ENCODE measurements at regions not wholly inside any gene's neighbourhood (a gene's known extent, or its start where the extent isn't known, plus 50 kb on each side); places are given as distances from the start of the nearest gene placed in this dataset.

GRCh38 chrX:13875572-13875971 is 58.7 kb upstream of the GPM6B start:
- Histone ChIP-seq H3K27ac (no peak overlapping the region), H3K27me3 (no peaks in the 10 kb centered on the region), H3K36me3 (no peaks in the 10 kb centered on the region), H3K9me3 (ENCODE audit: low read depth) (no peaks in the 10 kb centered on the region), H3K4me3 (no peak overlapping the region), H3K4me1 (ENCODE audit: low read depth) (no peaks in the 10 kb centered on the region)
- no peak for DNase-seq (ENCODE audit: low read depth in 1 of 2, low spot score in 1 of 2)
- TF ChIP-seq CTCF (IDR thresholded peaks at IDR 0.05; ENCODE audit: low read depth, low read length), result no peak

- Histone ChIP-seq H3K4me3 (no peak overlapping the region), H3K27ac (no peak overlapping the region), H3K36me3 (no peaks in the 10 kb centered on the region), H3K9me3 (ENCODE audit: low read depth) (no peaks in the 10 kb centered on the region), H3K4me1 (ENCODE audit: low read depth) (no peaks in the 10 kb centered on the region), H3K27me3 (no peaks in the 10 kb centered on the region)
- no peak for TF ChIP-seq CTCF (IDR thresholded peaks at IDR 0.05; ENCODE audit: low read depth, low read length)
- peak in 1 of 2 donors; percentile 86 for DNase-seq (ENCODE audit: low read depth in 1 of 2, low spot score in 1 of 2)
These were observed 51.7 kb upstream of the GPM6B start for GRCh38 chrX:13868591-13868990.
